ENCODE measurements at regions not wholly inside any gene's neighbourhood (a gene's known extent, or its start where the extent isn't known, plus 50 kb on each side); places are given as distances from the start of the nearest gene placed in this dataset.

DNA sequence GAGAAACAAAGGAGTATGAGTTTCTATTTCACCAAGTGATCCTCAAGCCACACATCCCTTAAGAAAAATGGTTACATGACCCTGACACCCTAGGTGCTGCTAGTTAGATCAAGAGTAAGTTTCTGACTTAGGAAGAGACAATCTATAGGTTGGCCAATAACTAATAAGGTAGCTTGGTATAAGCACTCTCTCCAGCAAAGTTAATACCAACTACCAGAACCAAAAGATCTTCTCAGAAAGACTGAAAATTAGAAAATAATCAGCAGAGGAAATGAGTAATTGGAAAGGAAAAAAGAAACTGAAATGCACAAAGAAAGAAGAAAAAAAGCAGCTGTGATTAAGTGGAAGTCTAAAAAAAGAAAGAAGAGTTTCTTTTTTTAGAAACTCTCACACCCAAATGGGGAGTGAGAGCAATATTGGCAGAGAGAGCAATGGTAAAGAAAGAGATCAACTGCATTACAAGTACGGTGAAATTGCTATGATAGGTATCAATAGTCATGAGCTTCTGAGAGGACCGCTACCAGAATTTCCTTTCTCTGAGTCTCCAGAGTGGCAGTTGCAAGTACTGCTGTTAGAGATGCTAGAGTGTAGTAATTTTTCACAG lies 195.5 kb downstream of the TMEM167A start:
- Histone ChIP-seq H3K9ac (ENCODE audit: insufficient read depth, low read depth, low read length) (no peak overlapping the region), H3K4me2 (ENCODE audit: low read depth, low read length) (no peak overlapping the region), H2AFZ (ENCODE audit: low read length) (no peak overlapping the region), H4K20me1 (ENCODE audit: insufficient read depth, low read length) (no peaks in the 10 kb centered on the region), H3K9me3 (ENCODE audit: low read length) (peaks cover 18% of the 10 kb centered on the region), H3K79me2 (ENCODE audit: insufficient read depth, low read length) (no peaks in the 10 kb centered on the region), H3K4me3 (replicated peaks in 1 of 3; ENCODE audit: insufficient read depth in 1 of 3, low read depth in 2 of 3, low read length in 3 of 3) (no peak overlapping the region), H3K4me1 (ENCODE audit: insufficient read depth, low read length) (peaks cover 14% of the 10 kb centered on the region), H3K27me3 (ENCODE audit: control insufficient read depth in 1 of 2, insufficient read depth in 2 of 2, low read length in 2 of 2) (no peaks in the 10 kb centered on the region), H3K36me3 (replicated peaks in 1 of 2; ENCODE audit: control insufficient read depth in 1 of 2, insufficient read depth in 2 of 2, low read length in 2 of 2) (no peaks in the 10 kb centered on the region), H3K27ac (ENCODE audit: extremely low read length, insufficient read depth, low read length) (no peak overlapping the region)
- BruUV-seq (replicated peaks) = no TSS peak
- intact Hi-C loops (cut with micrococcal nuclease; ENCODE audit: unreplicated experiment) (no loop called here), in situ Hi-C loops (cut with HindIII; ENCODE audit: extremely low pct_ligation_motif_present, low pct_unique_long_range_greater_than_20kb) (no loop called here)
- WGBS (ENCODE audit: low lambda C conversion rate) = 83% methylated on average over 2 of the region's 2 CpGs
- FAIRE-seq (no peak), DNase-seq (ENCODE audit: low spot score) (no peak), ATAC-seq (no peak)
- TF ChIP-seq PLRG1 (conservative IDR thresholded peaks at IDR 0.05) = no peak
- TF ChIP-seq, protein P1, sequence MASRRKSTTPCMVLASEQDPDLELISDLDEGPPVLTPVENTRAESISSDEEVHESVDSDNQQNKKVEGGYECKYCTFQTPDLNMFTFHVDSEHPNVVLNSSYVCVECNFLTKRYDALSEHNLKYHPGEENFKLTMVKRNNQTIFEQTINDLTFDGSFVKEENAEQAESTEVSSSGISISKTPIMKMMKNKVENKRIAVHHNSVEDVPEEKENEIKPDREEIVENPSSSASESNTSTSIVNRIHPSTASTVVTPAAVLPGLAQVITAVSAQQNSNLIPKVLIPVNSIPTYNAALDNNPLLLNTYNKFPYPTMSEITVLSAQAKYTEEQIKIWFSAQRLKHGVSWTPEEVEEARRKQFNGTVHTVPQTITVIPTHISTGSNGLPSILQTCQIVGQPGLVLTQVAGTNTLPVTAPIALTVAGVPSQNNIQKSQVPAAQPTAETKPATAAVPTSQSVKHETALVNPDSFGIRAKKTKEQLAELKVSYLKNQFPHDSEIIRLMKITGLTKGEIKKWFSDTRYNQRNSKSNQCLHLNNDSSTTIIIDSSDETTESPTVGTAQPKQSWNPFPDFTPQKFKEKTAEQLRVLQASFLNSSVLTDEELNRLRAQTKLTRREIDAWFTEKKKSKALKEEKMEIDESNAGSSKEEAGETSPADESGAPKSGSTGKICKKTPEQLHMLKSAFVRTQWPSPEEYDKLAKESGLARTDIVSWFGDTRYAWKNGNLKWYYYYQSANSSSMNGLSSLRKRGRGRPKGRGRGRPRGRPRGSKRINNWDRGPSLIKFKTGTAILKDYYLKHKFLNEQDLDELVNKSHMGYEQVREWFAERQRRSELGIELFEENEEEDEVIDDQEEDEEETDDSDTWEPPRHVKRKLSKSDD (CRISPR knock-in tag; IDR thresholded peaks at IDR 0.05; ENCODE audit: low read depth) = no peak
- TF ChIP-seq DNMT1 (CRISPR knock-in tag; IDR thresholded peaks at IDR 0.05) = no peak
- TF ChIP-seq, protein P2, sequence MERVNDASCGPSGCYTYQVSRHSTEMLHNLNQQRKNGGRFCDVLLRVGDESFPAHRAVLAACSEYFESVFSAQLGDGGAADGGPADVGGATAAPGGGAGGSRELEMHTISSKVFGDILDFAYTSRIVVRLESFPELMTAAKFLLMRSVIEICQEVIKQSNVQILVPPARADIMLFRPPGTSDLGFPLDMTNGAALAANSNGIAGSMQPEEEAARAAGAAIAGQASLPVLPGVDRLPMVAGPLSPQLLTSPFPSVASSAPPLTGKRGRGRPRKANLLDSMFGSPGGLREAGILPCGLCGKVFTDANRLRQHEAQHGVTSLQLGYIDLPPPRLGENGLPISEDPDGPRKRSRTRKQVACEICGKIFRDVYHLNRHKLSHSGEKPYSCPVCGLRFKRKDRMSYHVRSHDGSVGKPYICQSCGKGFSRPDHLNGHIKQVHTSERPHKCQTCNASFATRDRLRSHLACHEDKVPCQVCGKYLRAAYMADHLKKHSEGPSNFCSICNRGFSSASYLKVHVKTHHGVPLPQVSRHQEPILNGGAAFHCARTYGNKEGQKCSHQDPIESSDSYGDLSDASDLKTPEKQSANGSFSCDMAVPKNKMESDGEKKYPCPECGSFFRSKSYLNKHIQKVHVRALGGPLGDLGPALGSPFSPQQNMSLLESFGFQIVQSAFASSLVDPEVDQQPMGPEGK (CRISPR knock-in tag; IDR thresholded peaks at IDR 0.05) = no peak
- TF ChIP-seq, protein P3, sequence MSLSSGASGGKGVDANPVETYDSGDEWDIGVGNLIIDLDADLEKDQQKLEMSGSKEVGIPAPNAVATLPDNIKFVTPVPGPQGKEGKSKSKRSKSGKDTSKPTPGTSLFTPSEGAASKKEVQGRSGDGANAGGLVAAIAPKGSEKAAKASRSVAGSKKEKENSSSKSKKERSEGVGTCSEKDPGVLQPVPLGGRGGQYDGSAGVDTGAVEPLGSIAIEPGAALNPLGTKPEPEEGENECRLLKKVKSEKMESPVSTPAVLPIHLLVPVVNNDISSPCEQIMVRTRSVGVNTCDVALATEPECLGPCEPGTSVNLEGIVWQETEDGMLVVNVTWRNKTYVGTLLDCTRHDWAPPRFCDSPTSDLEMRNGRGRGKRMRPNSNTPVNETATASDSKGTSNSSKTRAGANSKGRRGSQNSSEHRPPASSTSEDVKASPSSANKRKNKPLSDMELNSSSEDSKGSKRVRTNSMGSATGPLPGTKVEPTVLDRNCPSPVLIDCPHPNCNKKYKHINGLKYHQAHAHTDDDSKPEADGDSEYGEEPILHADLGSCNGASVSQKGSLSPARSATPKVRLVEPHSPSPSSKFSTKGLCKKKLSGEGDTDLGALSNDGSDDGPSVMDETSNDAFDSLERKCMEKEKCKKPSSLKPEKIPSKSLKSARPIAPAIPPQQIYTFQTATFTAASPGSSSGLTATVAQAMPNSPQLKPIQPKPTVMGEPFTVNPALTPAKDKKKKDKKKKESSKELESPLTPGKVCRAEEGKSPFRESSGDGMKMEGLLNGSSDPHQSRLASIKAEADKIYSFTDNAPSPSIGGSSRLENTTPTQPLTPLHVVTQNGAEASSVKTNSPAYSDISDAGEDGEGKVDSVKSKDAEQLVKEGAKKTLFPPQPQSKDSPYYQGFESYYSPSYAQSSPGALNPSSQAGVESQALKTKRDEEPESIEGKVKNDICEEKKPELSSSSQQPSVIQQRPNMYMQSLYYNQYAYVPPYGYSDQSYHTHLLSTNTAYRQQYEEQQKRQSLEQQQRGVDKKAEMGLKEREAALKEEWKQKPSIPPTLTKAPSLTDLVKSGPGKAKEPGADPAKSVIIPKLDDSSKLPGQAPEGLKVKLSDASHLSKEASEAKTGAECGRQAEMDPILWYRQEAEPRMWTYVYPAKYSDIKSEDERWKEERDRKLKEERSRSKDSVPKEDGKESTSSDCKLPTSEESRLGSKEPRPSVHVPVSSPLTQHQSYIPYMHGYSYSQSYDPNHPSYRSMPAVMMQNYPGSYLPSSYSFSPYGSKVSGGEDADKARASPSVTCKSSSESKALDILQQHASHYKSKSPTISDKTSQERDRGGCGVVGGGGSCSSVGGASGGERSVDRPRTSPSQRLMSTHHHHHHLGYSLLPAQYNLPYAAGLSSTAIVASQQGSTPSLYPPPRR (CRISPR knock-in tag; IDR thresholded peaks at IDR 0.05; ENCODE audit: borderline replicate concordance) = no peak
- no peak for TF ChIP-seq RNF2 (conservative IDR thresholded peaks at IDR 0.05; ENCODE audit: low read depth)
- TF ChIP-seq MTF2 (CRISPR knock-in tag; IDR thresholded peaks at IDR 0.05; ENCODE audit: borderline replicate concordance) = no peak
- TF ChIP-seq KLF11 (CRISPR knock-in tag; IDR thresholded peaks at IDR 0.05) = no peak
- no peak for TF ChIP-seq ZNF883 (CRISPR knock-in tag; IDR thresholded peaks at IDR 0.05; ENCODE audit: not compliant biosample characterization)
- TF ChIP-seq, protein P4, sequence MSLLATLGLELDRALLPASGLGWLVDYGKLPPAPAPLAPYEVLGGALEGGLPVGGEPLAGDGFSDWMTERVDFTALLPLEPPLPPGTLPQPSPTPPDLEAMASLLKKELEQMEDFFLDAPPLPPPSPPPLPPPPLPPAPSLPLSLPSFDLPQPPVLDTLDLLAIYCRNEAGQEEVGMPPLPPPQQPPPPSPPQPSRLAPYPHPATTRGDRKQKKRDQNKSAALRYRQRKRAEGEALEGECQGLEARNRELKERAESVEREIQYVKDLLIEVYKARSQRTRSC (CRISPR knock-in tag; IDR thresholded peaks at IDR 0.05; ENCODE audit: low read depth) = no peak
- TF ChIP-seq ZKSCAN1 (IDR thresholded peaks at IDR 0.05; ENCODE audit: low read length) = no peak
- CTCF ChIA-PET (ENCODE audit: low intra/inter-chr PET ratio, low total read pairs) = no interaction called here
- POLR2A ChIA-PET = no interaction called here

Measured in HepG2 (cell line).